ENCODE measurements at regions not wholly inside any gene's neighbourhood (a gene's known extent, or its start where the extent isn't known, plus 50 kb on each side); places are given as distances from the start of the nearest gene placed in this dataset.

DNA sequence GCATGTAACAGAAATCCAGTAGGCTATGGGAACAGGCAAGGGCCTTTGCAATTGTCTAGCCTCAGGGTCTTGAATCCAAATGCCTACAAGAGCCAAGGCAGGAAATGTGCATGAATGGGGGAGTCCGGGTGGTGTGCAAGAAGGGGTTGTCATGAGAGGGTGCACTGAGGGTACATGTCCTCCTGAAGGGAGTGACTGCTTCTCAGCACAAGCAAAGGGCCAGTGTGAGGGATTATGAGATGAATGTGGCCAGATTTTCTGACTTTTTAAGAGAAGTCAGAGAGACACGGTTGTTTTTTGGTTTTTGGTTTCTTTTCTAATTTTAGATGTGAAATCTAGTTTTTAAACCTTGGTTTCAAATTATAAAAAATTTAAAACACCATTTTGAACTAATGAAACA lies 76.5 kb upstream of the LSM6 start (continued):
- TF ChIP-seq ZNF623 (tag by site-specific recombination; IDR thresholded peaks at IDR 0.05): no peak

DNA sequence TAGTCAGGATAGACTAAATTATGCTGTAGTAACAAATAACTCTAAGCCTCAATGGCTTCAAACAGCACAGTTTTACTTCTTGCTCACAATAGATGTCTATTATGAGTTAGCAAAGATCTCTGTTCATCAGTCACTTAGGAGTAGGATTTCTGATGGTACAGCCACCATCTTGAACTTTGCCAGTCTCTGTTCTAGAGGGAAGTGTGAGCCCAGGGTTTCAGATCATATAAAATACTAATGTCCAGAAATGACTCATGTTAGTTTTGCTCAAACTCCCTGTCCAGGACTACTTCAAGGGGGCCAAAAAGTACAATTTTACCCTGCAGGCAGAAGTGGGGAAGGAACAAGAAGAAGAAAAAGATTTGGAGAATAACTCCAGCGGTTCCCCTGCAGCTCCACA lies 77.1 kb upstream of the LSM6 start:
- POLR2A ChIA-PET: no interaction called here
- no peak overlapping the region for H3K4me3 ChIP-seq (ENCODE audit: low read depth, low read length)
- H3K9me3 ChIP-seq (ENCODE audit: control insufficient read depth, insufficient read depth, low read depth, low read length): no peaks in the 10 kb centered on the region
- CTCF ChIA-PET: interaction anchor here (0.7 kb wide), 1 partner anchor 139 kb away, joined by 4 read pairs; no protein-coding TSS in a partner anchor
- no peak overlapping the region for H3K27ac ChIP-seq (ENCODE audit: extremely low read depth, low read depth, low read length)
- TF ChIP-seq GLIS1 (tag by site-specific recombination; IDR thresholded peaks at IDR 0.05) (no peak), GLI4 (tag by site-specific recombination; IDR thresholded peaks at IDR 0.05) (no peak), PBX3 (CRISPR knock-in tag; IDR thresholded peaks at IDR 0.05) (no peak), ZNF211 (tag by site-specific recombination; IDR thresholded peaks at IDR 0.05; ENCODE audit: low read depth) (no peak), ZNF248 (tag by site-specific recombination; IDR thresholded peaks at IDR 0.05) (no peak), ZNF76 (tag by site-specific recombination; IDR thresholded peaks at IDR 0.05; ENCODE audit: borderline replicate concordance, low read depth) (no peak), ZNF658 (tag by site-specific recombination; IDR thresholded peaks at IDR 0.05) (no peak), ZNF473 (tag by site-specific recombination; IDR thresholded peaks at IDR 0.05) (no peak), ZNF148 (tag by site-specific recombination; IDR thresholded peaks at IDR 0.05; ENCODE audit: borderline replicate concordance) (no peak), SCRT1 (tag by site-specific recombination; IDR thresholded peaks at IDR 0.05; ENCODE audit: borderline replicate concordance) (no peak), ZNF169 (tag by site-specific recombination; IDR thresholded peaks at IDR 0.05) (no peak), ZNF555 (tag by site-specific recombination; conservative IDR thresholded peaks at IDR 0.05) (no peak)
- H3K4me1 ChIP-seq (ENCODE audit: control insufficient read depth, insufficient read depth, low read length): no peaks in the 10 kb centered on the region
- H3K36me3 ChIP-seq (ENCODE audit: control insufficient read depth in 2 of 2, insufficient read depth in 1 of 2, low read length in 2 of 2): no peaks in the 10 kb centered on the region

GRCh38 chr4:146096371-146096770 lies 79.1 kb upstream of the LSM6 start:
- Histone ChIP-seq H3K9me3 (ENCODE audit: control insufficient read depth, insufficient read depth, low read depth, low read length) (no peaks in the 10 kb centered on the region), H3K4me1 (ENCODE audit: control insufficient read depth, insufficient read depth, low read length) (no peaks in the 10 kb centered on the region), H3K4me3 (ENCODE audit: low read depth, low read length) (no peak overlapping the region), H3K36me3 (ENCODE audit: control insufficient read depth in 2 of 2, insufficient read depth in 1 of 2, low read length in 2 of 2) (no peaks in the 10 kb centered on the region), H3K27ac (ENCODE audit: extremely low read depth, low read depth, low read length) (no peak overlapping the region)
- CTCF ChIA-PET: interaction anchor here (0.6 to 1.5 kb wide), 5 partner anchors 12 to 134 kb away, joined by 3 to 10 read pairs (median 3); no protein-coding TSS in a partner anchor
- POLR2A ChIA-PET: no interaction called here
- TF ChIP-seq ZNF140 (tag by site-specific recombination; IDR thresholded peaks at IDR 0.05) (no peak), IKZF3 (tag by site-specific recombination; IDR thresholded peaks at IDR 0.05) (no peak), ZNF621 (tag by site-specific recombination; IDR thresholded peaks at IDR 0.05) (no peak), ATF2 (tag by site-specific recombination; IDR thresholded peaks at IDR 0.05; ENCODE audit: low read depth) (no peak), ZNF274 (IDR thresholded peaks at IDR 0.05; ENCODE audit: low read length) (no peak), ZNF274 (tag by site-specific recombination; IDR thresholded peaks at IDR 0.05; ENCODE audit: borderline replicate concordance) (no peak), WT1 (tag by site-specific recombination; IDR thresholded peaks at IDR 0.05) (no peak), BCL6B (tag by site-specific recombination; IDR thresholded peaks at IDR 0.05) (no peak), ZNF184 (tag by site-specific recombination; IDR thresholded peaks at IDR 0.05) (no peak), HOXD13 (CRISPR knock-in tag; IDR thresholded peaks at IDR 0.05; ENCODE audit: borderline replicate concordance) (no peak), ZFHX2 (tag by site-specific recombination; conservative IDR thresholded peaks at IDR 0.05) (no peak), ZNF585B (tag by site-specific recombination; IDR thresholded peaks at IDR 0.05) (no peak), ZNF292 (tag by site-specific recombination; IDR thresholded peaks at IDR 0.05; ENCODE audit: borderline replicate concordance, low read depth) (no peak), FEZF1 (tag by site-specific recombination; IDR thresholded peaks at IDR 0.05) (no peak), ZNF488 (tag by site-specific recombination; IDR thresholded peaks at IDR 0.05) (no peak)

Data from HEK293 (cell line).